Breast epithelium (tissue), 3 donors: ENCODE measurements at regions not wholly inside any gene's neighbourhood (a gene's known extent, or its start where the extent isn't known, plus 50 kb on each side); places are given as distances from the start of the nearest gene placed in this dataset.

ENCODE experiments used
- CTCF ChIP-seq, 3 donors: fragments of 450-650 bp; IDR thresholded peaks; one replicate each; pipeline ENCODE4 v1.5.1; 2016 to 2017; ENCODE audit warnings: antibody characterized with exemption in 3 of 3, mild to moderate bottlenecking in 3 of 3, moderate library complexity in 3 of 3
- POLR2A ChIP-seq: fragments of 450-650 bp; IDR thresholded peaks from one replicate; pipeline ENCODE4 v1.6.1; 2016; ENCODE audit warnings: antibody characterized with exemption, mild to moderate bottlenecking, moderate library complexity

- no peak for TF ChIP-seq CTCF (IDR thresholded peaks at IDR 0.05)
- no peak for TF ChIP-seq POLR2A
These were observed 79.7 kb upstream of the CES5A start for GRCh38 chr16:55954906-55955305.
